NB4 (cell line): ENCODE measurements at regions not wholly inside any gene's neighbourhood (a gene's known extent, or its start where the extent isn't known, plus 50 kb on each side); places are given as distances from the start of the nearest gene placed in this dataset.

Experiments
- MYC ChIP-seq: IDR thresholded peaks from 2 replicates; pipeline ENCODE4 v1.6.1; 2011; ENCODE audit warnings: low read depth, low read length
- POLR2A ChIP-seq: IDR thresholded peaks from 2 replicates; pipeline ENCODE4 v1.6.1; 2011; ENCODE audit warnings: mild to moderate bottlenecking; ENCODE audit not compliant: insufficient read length; ENCODE audit errors: extremely low read depth
- TF ChIP-seq, protein P1 (sequence below): IDR thresholded peaks from one replicate; pipeline ENCODE4 v1.5.1; 2012; ENCODE audit warnings: low read depth, low read length

DNA sequence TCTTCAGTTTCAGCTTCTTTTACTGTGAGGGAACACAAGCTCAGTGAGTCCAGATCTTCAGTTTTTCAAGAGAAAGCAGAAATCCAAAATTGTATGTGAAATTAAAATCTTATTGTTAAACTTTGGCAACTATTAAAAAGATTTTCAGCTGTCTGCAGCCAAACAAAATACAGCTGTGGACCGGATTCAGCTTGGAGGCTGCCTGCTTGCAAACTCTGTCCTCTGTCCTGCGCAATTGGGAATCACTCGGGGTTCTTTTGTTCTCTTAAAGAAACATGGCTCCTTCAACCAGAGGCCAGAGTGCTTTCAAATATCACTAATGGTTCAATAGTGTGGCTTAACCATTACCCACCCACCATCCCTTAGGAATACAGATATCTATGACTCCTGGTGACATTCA is 201.2 kb downstream of the CHIC2 start:
- no peak for TF ChIP-seq POLR2A
- TF ChIP-seq, protein P1, sequence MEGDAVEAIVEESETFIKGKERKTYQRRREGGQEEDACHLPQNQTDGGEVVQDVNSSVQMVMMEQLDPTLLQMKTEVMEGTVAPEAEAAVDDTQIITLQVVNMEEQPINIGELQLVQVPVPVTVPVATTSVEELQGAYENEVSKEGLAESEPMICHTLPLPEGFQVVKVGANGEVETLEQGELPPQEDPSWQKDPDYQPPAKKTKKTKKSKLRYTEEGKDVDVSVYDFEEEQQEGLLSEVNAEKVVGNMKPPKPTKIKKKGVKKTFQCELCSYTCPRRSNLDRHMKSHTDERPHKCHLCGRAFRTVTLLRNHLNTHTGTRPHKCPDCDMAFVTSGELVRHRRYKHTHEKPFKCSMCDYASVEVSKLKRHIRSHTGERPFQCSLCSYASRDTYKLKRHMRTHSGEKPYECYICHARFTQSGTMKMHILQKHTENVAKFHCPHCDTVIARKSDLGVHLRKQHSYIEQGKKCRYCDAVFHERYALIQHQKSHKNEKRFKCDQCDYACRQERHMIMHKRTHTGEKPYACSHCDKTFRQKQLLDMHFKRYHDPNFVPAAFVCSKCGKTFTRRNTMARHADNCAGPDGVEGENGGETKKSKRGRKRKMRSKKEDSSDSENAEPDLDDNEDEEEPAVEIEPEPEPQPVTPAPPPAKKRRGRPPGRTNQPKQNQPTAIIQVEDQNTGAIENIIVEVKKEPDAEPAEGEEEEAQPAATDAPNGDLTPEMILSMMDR: no peak
- no peak for TF ChIP-seq MYC
